ENCODE measurements at regions not wholly inside any gene's neighbourhood (a gene's known extent, or its start where the extent isn't known, plus 50 kb on each side); places are given as distances from the start of the nearest gene placed in this dataset.

- TF ChIP-seq POLR2A (IDR thresholded peaks at IDR 0.05; ENCODE audit: extremely low read depth, insufficient read length) (no peak), CTCF (IDR thresholded peaks at IDR 0.05; ENCODE audit: low read depth, low read length) (no peak), MAX (IDR thresholded peaks at IDR 0.05; ENCODE audit: low read depth, low read length) (no peak), MYC (IDR thresholded peaks at IDR 0.05; ENCODE audit: low read depth, low read length) (no peak)
- H3K4me3 ChIP-seq (ENCODE audit: low read depth, low read length): no peak overlapping the region
- DNase-seq (ENCODE audit: low read depth): no peak
Measured at GRCh38 chr2:64938607-64939285, 50.5 kb upstream of the SLC1A4 start.

GRCh38 chr2:64939332-64939917 lies 49.8 kb upstream of the SLC1A4 start:
- DNase-seq (ENCODE audit: low read depth): no peak
- H3K4me3 ChIP-seq (ENCODE audit: low read depth, low read length): no peak overlapping the region
- TF ChIP-seq MAX (IDR thresholded peaks at IDR 0.05; ENCODE audit: low read depth, low read length) (no peak), CTCF (IDR thresholded peaks at IDR 0.05; ENCODE audit: low read depth, low read length) (no peak), MYC (IDR thresholded peaks at IDR 0.05; ENCODE audit: low read depth, low read length) (no peak), POLR2A (IDR thresholded peaks at IDR 0.05; ENCODE audit: extremely low read depth, insufficient read length) (no peak)

Data from NB4 (cell line).